ENCODE measurements at regions not wholly inside any gene's neighbourhood (a gene's known extent, or its start where the extent isn't known, plus 50 kb on each side); places are given as distances from the start of the nearest gene placed in this dataset.

GRCh38 chr3:16113704-16114103 is 60.8 kb upstream of the GALNT15 start:
- TF ChIP-seq CTCF (IDR thresholded peaks at IDR 0.05): no peak
- H3K4me2 ChIP-seq (ENCODE audit: low read length): no peak overlapping the region
- H3K4me1 ChIP-seq: no peaks in the 10 kb centered on the region
- H3K79me2 ChIP-seq: no peaks in the 10 kb centered on the region
- H3K9ac ChIP-seq: no peak overlapping the region
- no peak overlapping the region for H2AFZ ChIP-seq
- H3K27ac ChIP-seq: no peak overlapping the region
- no peaks in the 10 kb centered on the region for H3K36me3 ChIP-seq (ENCODE audit: control insufficient read depth, insufficient read depth, low read length)
- H3K27me3 ChIP-seq (ENCODE audit: control insufficient read depth, insufficient read depth, low read length): no peaks in the 10 kb centered on the region
- no peaks in the 10 kb centered on the region for H3K9me3 ChIP-seq (ENCODE audit: control insufficient read depth, low read length)
- H3K4me3 ChIP-seq (ENCODE audit: low read depth, low read length): no peak overlapping the region

GRCh38 chr3:16114429-16114828 is 60.1 kb upstream of the GALNT15 start:
- Histone ChIP-seq H3K4me3 (ENCODE audit: low read depth, low read length) (no peak overlapping the region), H3K4me1 (no peaks in the 10 kb centered on the region), H3K27ac (no peak overlapping the region), H3K36me3 (ENCODE audit: control insufficient read depth, insufficient read depth, low read length) (no peaks in the 10 kb centered on the region), H3K27me3 (ENCODE audit: control insufficient read depth, insufficient read depth, low read length) (no peaks in the 10 kb centered on the region), H3K9ac (no peak overlapping the region), H3K9me3 (ENCODE audit: control insufficient read depth, low read length) (no peaks in the 10 kb centered on the region), H3K4me2 (ENCODE audit: low read length) (no peak overlapping the region), H2AFZ (no peak overlapping the region), H3K79me2 (no peaks in the 10 kb centered on the region)
- no peak for TF ChIP-seq CTCF (IDR thresholded peaks at IDR 0.05)

DNA sequence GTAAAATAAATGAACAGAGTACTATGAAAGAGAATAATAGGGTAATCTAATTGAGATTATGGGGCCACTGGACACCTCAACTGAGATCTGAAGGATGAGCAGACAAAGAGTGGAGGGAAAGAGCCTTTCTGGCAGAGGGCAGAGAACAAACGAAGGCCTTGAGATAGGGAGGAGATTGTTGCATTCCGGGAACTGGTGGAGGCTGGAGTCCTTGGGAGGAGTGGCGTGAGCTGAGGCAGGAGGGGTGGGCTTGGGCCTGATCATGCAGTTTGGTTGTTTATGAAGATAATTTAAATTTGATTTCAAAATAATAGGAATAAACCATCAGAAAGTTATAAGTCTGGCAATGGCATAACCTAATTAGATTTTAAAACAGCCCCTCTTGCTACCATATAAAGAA is 59.5 kb upstream of the GALNT15 start:
- H3K79me2 ChIP-seq: no peaks in the 10 kb centered on the region
- no peak for TF ChIP-seq CTCF (IDR thresholded peaks at IDR 0.05)
- H3K27me3 ChIP-seq (ENCODE audit: control insufficient read depth, insufficient read depth, low read length): no peaks in the 10 kb centered on the region
- H3K4me2 ChIP-seq (ENCODE audit: low read length): no peak overlapping the region
- no peaks in the 10 kb centered on the region for H3K4me1 ChIP-seq
- H3K27ac ChIP-seq: no peak overlapping the region
- no peak overlapping the region for H2AFZ ChIP-seq
- no peak overlapping the region for H3K4me3 ChIP-seq (ENCODE audit: low read depth, low read length)
- no peak overlapping the region for H3K9ac ChIP-seq
- H3K9me3 ChIP-seq (ENCODE audit: control insufficient read depth, low read length): no peaks in the 10 kb centered on the region
- no peaks in the 10 kb centered on the region for H3K36me3 ChIP-seq (ENCODE audit: control insufficient read depth, insufficient read depth, low read length)

- Histone ChIP-seq H3K9me3 (ENCODE audit: control insufficient read depth, low read length) (no peaks in the 10 kb centered on the region), H3K4me2 (ENCODE audit: low read length) (no peak overlapping the region), H3K79me2 (no peaks in the 10 kb centered on the region), H2AFZ (no peak overlapping the region), H3K9ac (no peak overlapping the region), H3K4me1 (no peaks in the 10 kb centered on the region), H3K27ac (no peak overlapping the region), H3K27me3 (ENCODE audit: control insufficient read depth, insufficient read depth, low read length) (no peaks in the 10 kb centered on the region), H3K4me3 (ENCODE audit: low read depth, low read length) (no peak overlapping the region), H3K36me3 (ENCODE audit: control insufficient read depth, insufficient read depth, low read length) (no peaks in the 10 kb centered on the region)
- TF ChIP-seq CTCF (IDR thresholded peaks at IDR 0.05): no peak
These were observed 56.1 kb upstream of the GALNT15 start for GRCh38 chr3:16118396-16118795.

DNA sequence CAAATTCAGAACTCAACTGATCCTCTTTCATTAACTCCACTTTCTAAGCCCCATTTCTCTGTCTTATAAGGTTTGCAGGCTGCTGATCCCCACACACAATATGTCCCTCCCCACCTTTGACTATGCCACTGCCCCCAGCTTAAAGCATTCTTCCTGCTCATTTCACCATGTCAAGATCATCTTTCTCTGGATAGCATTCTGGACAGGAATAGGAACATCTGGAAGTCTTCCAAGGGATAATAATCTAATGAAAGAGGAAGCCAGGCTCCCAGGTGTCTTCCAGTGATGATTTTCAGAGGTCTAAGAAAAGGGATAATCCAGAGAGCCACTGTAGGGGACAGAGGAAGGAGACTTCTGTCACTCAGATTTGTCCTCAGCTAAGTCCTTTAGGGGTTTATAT is 54.6 kb upstream of the GALNT15 start:
- H3K9me3 ChIP-seq (ENCODE audit: control insufficient read depth, low read length): no peaks in the 10 kb centered on the region
- no peak overlapping the region for H2AFZ ChIP-seq
- H3K9ac ChIP-seq: no peak overlapping the region
- no peaks in the 10 kb centered on the region for H3K27me3 ChIP-seq (ENCODE audit: control insufficient read depth, insufficient read depth, low read length)
- no peaks in the 10 kb centered on the region for H3K79me2 ChIP-seq
- H3K4me2 ChIP-seq (ENCODE audit: low read length): no peak overlapping the region
- no peak overlapping the region for H3K27ac ChIP-seq
- no peaks in the 10 kb centered on the region for H3K4me1 ChIP-seq
- no peak overlapping the region for H3K4me3 ChIP-seq (ENCODE audit: low read depth, low read length)
- no peaks in the 10 kb centered on the region for H3K36me3 ChIP-seq (ENCODE audit: control insufficient read depth, insufficient read depth, low read length)
- TF ChIP-seq CTCF (IDR thresholded peaks at IDR 0.05): no peak

Data from parathyroid adenoma (tissue), 2 donors.